Panc1 (cell line): ENCODE measurements at regions not wholly inside any gene's neighbourhood (a gene's known extent, or its start where the extent isn't known, plus 50 kb on each side); places are given as distances from the start of the nearest gene placed in this dataset.

Experiments
- ATAC-seq: fragments of 200-7000 bp; cut with Tn5 transposase; 2 replicates; pipeline ENCODE4 v1.9.1; 2020; ENCODE audit warnings: mild to moderate bottlenecking, moderate library complexity
- BruUV-seq: library from RNA; stranded (reverse); fragments of 400-500 nt; replicated peaks from 2 replicates; lab custom pipeline; 2021; lab: Mats Ljungman, UMichigan
- CTCF ChIA-PET: fragments of 300-600 bp; sonication (Branson Sonifier 250); formaldehyde crosslinking; loops from one replicate; lab custom pipeline; 2022; ENCODE audit warnings: antibody characterized with exemption; lab: Charles Lee
- POLR2A ChIA-PET: fragments of 300-600 bp; sonication (Branson Sonifier 250); formaldehyde crosslinking; loops from one replicate; lab custom pipeline; 2022; ENCODE audit warnings: antibody characterized with exemption; lab: Charles Lee
- DNase-seq: peaks from one replicate; pipeline ENCODE4 v3.0.0-alpha.2; 2010; ENCODE audit warnings: low read depth, low spot score
- H3K27ac ChIP-seq: 2 replicates; pipeline ENCODE4 v1.5.1; 2011; ENCODE audit warnings: mild to moderate bottlenecking, low read length, inconsistent platforms
- H3K27me3 ChIP-seq: fragments of 200-500 bp; sonication (Bioruptor generic); 2 replicates; pipeline ENCODE4 v1.6.0; 2014; ENCODE audit warnings: low read length, inconsistent platforms; ENCODE audit not compliant: control insufficient read depth, insufficient read depth
- H3K36me3 ChIP-seq: fragments of 200-500 bp; sonication (Bioruptor generic); 2 replicates; pipeline ENCODE4 v1.5.1; 2014; ENCODE audit warnings: inconsistent platforms, mild to moderate bottlenecking, low read length, moderate library complexity; ENCODE audit not compliant: control insufficient read depth, insufficient read depth
- H3K4me1 ChIP-seq: 2 replicates; pipeline ENCODE4 v1.5.1; 2011; ENCODE audit warnings: inconsistent platforms, mild to moderate bottlenecking, low read length, moderate library complexity; ENCODE audit not compliant: control insufficient read depth, insufficient read depth
- H3K4me3 ChIP-seq, 2 experiments: 2 replicates each; pipeline ENCODE4 v1.5.1; 2011 to 2012; ENCODE audit warnings: low read depth in 2 of 2, low read length in 2 of 2, mild to moderate bottlenecking in 2 of 2, inconsistent platforms in 1 of 2, moderate library complexity in 1 of 2
- H3K9me3 ChIP-seq: fragments of 200-500 bp; sonication (Bioruptor generic); 2 replicates; pipeline ENCODE4 v1.5.1; 2014; ENCODE audit warnings: low read depth, mild to moderate bottlenecking, inconsistent platforms, low read length, moderate library complexity; ENCODE audit not compliant: control insufficient read depth, insufficient read depth
- POLR2AphosphoS5 ChIP-seq: IDR thresholded peaks from 2 replicates; pipeline ENCODE4 v1.6.1; 2012; ENCODE audit warnings: mild to moderate bottlenecking, low read depth, low read length, moderate library complexity
- SIN3A ChIP-seq: IDR thresholded peaks from 2 replicates; pipeline ENCODE4 v1.6.1; 2012; ENCODE audit warnings: low read depth, mild to moderate bottlenecking, low read length, moderate library complexity, borderline replicate concordance; ENCODE audit not compliant: insufficient read depth
- TCF7L2 ChIP-seq: IDR thresholded peaks from 2 replicates; pipeline ENCODE4 v1.6.1; 2011; ENCODE audit warnings: mild to moderate bottlenecking, low read depth, low read length, inconsistent platforms
- in situ Hi-C: cut with HindIII; loops from 2 replicates; pipeline ENCODE4 v1.10.0; 2016; ENCODE audit warnings: low sequenced_read_pairs, low pct_unique_long_range_greater_than_20kb
- intact Hi-C: fragments of 100-400 bp; cut with micrococcal nuclease; formaldehyde crosslinking; loops from one replicate; pipeline ENCODE4 v1.10.0; 2022; ENCODE audit not compliant: unreplicated experiment
- TF ChIP-seq, protein P1 (sequence below), 2 experiments: IDR thresholded peaks; 2 replicates each; pipeline ENCODE4 v1.6.1; 2011 to 2012; ENCODE audit warnings: low read depth in 2 of 2, control low read depth in 1 of 2, low read length in 1 of 2, mild to moderate bottlenecking in 1 of 2, moderate library complexity in 1 of 2; ENCODE audit not compliant: insufficient read depth in 1 of 2
- TF ChIP-seq, protein P2 (sequence below): fragments of 450-650 bp; IDR thresholded peaks from 2 replicates; pipeline ENCODE4 v1.5.1; 2017; ENCODE audit warnings: mild to moderate bottlenecking

DNA sequence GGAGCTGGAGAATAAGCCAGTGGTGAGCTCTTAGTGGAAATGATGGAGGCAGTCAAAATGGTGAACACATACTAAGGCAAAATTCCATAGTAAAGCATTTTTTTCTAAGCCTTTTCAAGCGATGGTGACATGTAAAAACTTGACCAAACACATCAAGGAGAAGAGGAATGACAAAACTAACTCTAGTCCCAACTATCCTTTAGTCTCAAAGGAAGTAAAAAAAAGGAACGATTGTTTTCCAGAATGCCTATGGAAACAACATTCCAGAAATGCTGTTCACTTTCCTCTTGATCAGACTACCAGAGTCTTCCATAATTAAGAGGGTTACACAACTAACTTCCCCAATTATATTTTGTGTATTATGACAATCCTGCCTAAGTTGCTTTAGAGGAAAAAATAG is 715.6 kb downstream of the EPHA4 start:
- ATAC-seq (no peak), DNase-seq (no peak)
- TF ChIP-seq, protein P1, sequence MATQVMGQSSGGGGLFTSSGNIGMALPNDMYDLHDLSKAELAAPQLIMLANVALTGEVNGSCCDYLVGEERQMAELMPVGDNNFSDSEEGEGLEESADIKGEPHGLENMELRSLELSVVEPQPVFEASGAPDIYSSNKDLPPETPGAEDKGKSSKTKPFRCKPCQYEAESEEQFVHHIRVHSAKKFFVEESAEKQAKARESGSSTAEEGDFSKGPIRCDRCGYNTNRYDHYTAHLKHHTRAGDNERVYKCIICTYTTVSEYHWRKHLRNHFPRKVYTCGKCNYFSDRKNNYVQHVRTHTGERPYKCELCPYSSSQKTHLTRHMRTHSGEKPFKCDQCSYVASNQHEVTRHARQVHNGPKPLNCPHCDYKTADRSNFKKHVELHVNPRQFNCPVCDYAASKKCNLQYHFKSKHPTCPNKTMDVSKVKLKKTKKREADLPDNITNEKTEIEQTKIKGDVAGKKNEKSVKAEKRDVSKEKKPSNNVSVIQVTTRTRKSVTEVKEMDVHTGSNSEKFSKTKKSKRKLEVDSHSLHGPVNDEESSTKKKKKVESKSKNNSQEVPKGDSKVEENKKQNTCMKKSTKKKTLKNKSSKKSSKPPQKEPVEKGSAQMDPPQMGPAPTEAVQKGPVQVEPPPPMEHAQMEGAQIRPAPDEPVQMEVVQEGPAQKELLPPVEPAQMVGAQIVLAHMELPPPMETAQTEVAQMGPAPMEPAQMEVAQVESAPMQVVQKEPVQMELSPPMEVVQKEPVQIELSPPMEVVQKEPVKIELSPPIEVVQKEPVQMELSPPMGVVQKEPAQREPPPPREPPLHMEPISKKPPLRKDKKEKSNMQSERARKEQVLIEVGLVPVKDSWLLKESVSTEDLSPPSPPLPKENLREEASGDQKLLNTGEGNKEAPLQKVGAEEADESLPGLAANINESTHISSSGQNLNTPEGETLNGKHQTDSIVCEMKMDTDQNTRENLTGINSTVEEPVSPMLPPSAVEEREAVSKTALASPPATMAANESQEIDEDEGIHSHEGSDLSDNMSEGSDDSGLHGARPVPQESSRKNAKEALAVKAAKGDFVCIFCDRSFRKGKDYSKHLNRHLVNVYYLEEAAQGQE (IDR thresholded peaks at IDR 0.05; ENCODE audit: insufficient read depth in 1 of 2, low read depth in 2 of 2, low read length in 1 of 2), result no peak
- TF ChIP-seq SIN3A (no peak), TCF7L2 (no peak), POLR2AphosphoS5 (no peak)
- TF ChIP-seq, protein P2, sequence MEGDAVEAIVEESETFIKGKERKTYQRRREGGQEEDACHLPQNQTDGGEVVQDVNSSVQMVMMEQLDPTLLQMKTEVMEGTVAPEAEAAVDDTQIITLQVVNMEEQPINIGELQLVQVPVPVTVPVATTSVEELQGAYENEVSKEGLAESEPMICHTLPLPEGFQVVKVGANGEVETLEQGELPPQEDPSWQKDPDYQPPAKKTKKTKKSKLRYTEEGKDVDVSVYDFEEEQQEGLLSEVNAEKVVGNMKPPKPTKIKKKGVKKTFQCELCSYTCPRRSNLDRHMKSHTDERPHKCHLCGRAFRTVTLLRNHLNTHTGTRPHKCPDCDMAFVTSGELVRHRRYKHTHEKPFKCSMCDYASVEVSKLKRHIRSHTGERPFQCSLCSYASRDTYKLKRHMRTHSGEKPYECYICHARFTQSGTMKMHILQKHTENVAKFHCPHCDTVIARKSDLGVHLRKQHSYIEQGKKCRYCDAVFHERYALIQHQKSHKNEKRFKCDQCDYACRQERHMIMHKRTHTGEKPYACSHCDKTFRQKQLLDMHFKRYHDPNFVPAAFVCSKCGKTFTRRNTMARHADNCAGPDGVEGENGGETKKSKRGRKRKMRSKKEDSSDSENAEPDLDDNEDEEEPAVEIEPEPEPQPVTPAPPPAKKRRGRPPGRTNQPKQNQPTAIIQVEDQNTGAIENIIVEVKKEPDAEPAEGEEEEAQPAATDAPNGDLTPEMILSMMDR, result no peak
- ChIA-PET CTCF (no interaction called here), POLR2A (no interaction called here)
- no peak overlapping the region for H3K4me3 ChIP-seq
- H3K4me1 ChIP-seq, result no peaks in the 10 kb centered on the region
- in situ Hi-C loops (no loop called here), intact Hi-C loops (no loop called here)
- no peak overlapping the region for H3K27ac ChIP-seq
- no peaks in the 10 kb centered on the region; the same call in 1 of the 2 replicates for H3K36me3 ChIP-seq
- no peaks in the 10 kb centered on the region for H3K9me3 ChIP-seq
- H3K27me3 ChIP-seq, result no peaks in the 10 kb centered on the region
- no TSS peak for BruUV-seq

DNA sequence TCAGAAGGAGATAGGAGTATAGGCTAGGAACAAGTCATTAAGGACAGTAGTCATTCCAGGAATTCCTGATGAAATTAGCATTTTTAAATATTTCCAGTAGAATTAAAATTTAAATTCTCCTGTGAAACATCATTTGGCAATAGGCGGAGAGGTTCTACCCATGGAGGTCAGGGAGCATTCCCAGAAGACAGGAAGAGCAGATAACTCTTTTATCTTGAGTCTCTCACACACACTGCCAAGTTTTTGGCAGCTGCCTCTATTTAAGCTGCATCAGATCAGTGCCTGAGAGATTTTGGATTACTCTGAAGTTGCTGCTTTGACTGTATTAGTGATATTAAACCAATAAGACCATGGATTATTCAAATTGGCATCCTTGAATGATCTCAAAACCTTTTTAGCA is 714.7 kb downstream of the EPHA4 start:
- Histone ChIP-seq H3K36me3 (no peaks in the 10 kb centered on the region; the same call in 1 of the 2 replicates), H3K9me3 (no peaks in the 10 kb centered on the region), H3K27me3 (no peaks in the 10 kb centered on the region), H3K4me1 (no peaks in the 10 kb centered on the region), H3K4me3 (no peak overlapping the region), H3K27ac (no peak overlapping the region)
- intact Hi-C loops, result no loop called here
- no TSS peak for BruUV-seq
- ChIA-PET POLR2A (no interaction called here), CTCF (no interaction called here)
- no peak for ATAC-seq
- in situ Hi-C loops, result no loop called here
- TF ChIP-seq, protein P2, result no peak
- TF ChIP-seq, protein P1 (IDR thresholded peaks at IDR 0.05; ENCODE audit: insufficient read depth in 1 of 2, low read depth in 2 of 2, low read length in 1 of 2), result no peak
- TF ChIP-seq TCF7L2, result no peak
- no peak for TF ChIP-seq POLR2AphosphoS5
- no peak for TF ChIP-seq SIN3A
- no peak for DNase-seq
